GM23248 (cell line): ENCODE measurements at regions not wholly inside any gene's neighbourhood (a gene's known extent, or its start where the extent isn't known, plus 50 kb on each side); places are given as distances from the start of the nearest gene placed in this dataset.

Source experiments
- DNase-seq: peaks from one replicate; pipeline ENCODE4 v3.0.0-alpha.2; 2015
- H2AFZ ChIP-seq: fragments of 200-600 bp; sonication (generic); 2 replicates; pipeline ENCODE4 v1.6.1; 2016; ENCODE audit warnings: antibody characterized with exemption
- H3F3A ChIP-seq: fragments of 200-600 bp; sonication (generic); 2 replicates; pipeline ENCODE4 v1.6.1; 2016; ENCODE audit warnings: mild to moderate bottlenecking, antibody characterized with exemption, mixed run types; ENCODE audit not compliant: insufficient read depth
- H3K27ac ChIP-seq: fragments of 200-600 bp; sonication (generic); 2 replicates; pipeline ENCODE4 v1.5.1; 2016; ENCODE audit warnings: mild to moderate bottlenecking
- H3K27me3 ChIP-seq: fragments of 200-600 bp; sonication (generic); replicated peaks from 2 replicates; pipeline ENCODE4 v1.6.1; 2016; ENCODE audit warnings: mild to moderate bottlenecking; ENCODE audit not compliant: insufficient read depth
- H3K36me3 ChIP-seq: fragments of 200-600 bp; sonication (generic); 2 replicates; pipeline ENCODE4 v1.6.1; 2016; ENCODE audit warnings: low read depth, mild to moderate bottlenecking
- H3K4me1 ChIP-seq: fragments of 200-600 bp; sonication (generic); 2 replicates; pipeline ENCODE4 v1.6.1; 2016; ENCODE audit warnings: mild to moderate bottlenecking; ENCODE audit not compliant: insufficient read depth
- H3K4me2 ChIP-seq: fragments of 200-600 bp; sonication (generic); one replicate; pipeline ENCODE4 v1.6.1; 2016; ENCODE audit warnings: mild to moderate bottlenecking; ENCODE audit not compliant: unreplicated experiment
- H3K4me3 ChIP-seq: fragments of 200-600 bp; sonication (generic); 2 replicates; pipeline ENCODE4 v1.5.1; 2016; ENCODE audit warnings: mild to moderate bottlenecking
- H3K79me2 ChIP-seq: fragments of 200-600 bp; sonication (generic); 2 replicates; pipeline ENCODE4 v1.6.1; 2016; ENCODE audit warnings: mild to moderate bottlenecking; ENCODE audit not compliant: insufficient read depth
- H3K9ac ChIP-seq: fragments of 200-600 bp; sonication (generic); 2 replicates; pipeline ENCODE4 v1.6.1; 2016; ENCODE audit warnings: mild to moderate bottlenecking
- H3K9me2 ChIP-seq: fragments of 200-600 bp; sonication (generic); 2 replicates; pipeline ENCODE4 v1.6.1; 2016; ENCODE audit warnings: mixed run types, mild to moderate bottlenecking, moderate library complexity; ENCODE audit not compliant: insufficient read depth
- H3K9me3 ChIP-seq: fragments of 200-600 bp; sonication (generic); one replicate; pipeline ENCODE4 v1.6.1; 2017; ENCODE audit warnings: low read depth
- H4K20me1 ChIP-seq: fragments of 200-600 bp; sonication (generic); 2 replicates; pipeline ENCODE4 v1.6.0; 2016; ENCODE audit not compliant: insufficient read depth
- EZH2 ChIP-seq: fragments of 200-600 bp; sonication (generic); IDR thresholded peaks from 2 replicates; pipeline ENCODE4 v1.6.1; 2018; ENCODE audit warnings: antibody characterized with exemption, mild to moderate bottlenecking; ENCODE audit not compliant: insufficient read depth, poor library complexity, severe bottlenecking
- EZH2phosphoT487 ChIP-seq: fragments of 200-600 bp; sonication (generic); IDR thresholded peaks from 2 replicates; pipeline ENCODE4 v1.6.1; 2018; ENCODE audit warnings: antibody characterized with exemption, moderate library complexity, mild to moderate bottlenecking, low read depth; ENCODE audit not compliant: insufficient read depth
- WGBS, 2 experiments: methylation state at CpG; one replicate each; pipeline ENCODE4 v1.1.6; 2015 to 2017; ENCODE audit warnings: low lambda C conversion rate in 2 of 2, low coverage in 1 of 2; ENCODE audit errors: missing lambda C conversion rate in 2 of 2; 5-methylcytosine and 5-hydroxymethylcytosine counted together
- in situ Hi-C: fragments of 300-500 bp; cut with MboI; formaldehyde crosslinking; loops from 2 replicates; pipeline ENCODE4 v1.15.0; 2020

DNA sequence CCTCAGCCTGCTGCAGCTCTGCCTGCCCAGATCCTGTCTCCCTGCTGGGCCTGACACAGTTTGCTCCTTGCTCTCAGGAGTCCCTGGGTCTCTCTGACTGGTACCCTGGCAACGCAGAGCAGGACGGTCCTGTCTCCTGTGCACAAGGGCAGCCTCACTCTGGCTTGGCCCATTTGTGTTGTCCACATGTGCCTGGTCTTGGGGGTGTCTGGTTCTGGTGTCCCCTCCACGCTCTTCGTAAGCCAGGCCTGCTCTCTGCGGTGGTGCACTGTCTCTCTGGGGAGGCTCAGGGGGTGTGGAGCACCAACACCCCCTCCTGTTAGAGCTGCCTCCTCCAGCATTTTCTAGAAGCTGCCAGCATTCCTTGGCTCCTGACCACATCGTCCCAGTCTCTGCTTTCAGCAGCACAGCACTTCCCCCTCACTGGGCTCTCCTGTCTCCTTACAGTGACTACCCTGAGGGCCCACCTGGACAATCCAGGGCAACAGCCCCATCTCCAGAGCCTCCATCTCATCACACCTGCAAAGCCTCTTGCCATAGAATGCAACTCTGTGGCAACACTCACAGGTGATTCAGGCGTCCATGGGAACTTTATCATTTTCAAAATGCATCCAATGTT is 235.6 kb upstream of the HS6ST1 start:
- TF ChIP-seq EZH2 = no peak
- TF ChIP-seq EZH2phosphoT487 = no peak
- Histone ChIP-seq H3K4me1 (peaks cover 12% of the 10 kb centered on the region), H2AFZ (no peak overlapping the region), H3K27me3 (no peaks in the 10 kb centered on the region), H4K20me1 (no peaks in the 10 kb centered on the region), H3K36me3 (no peaks in the 10 kb centered on the region), H3F3A (peaks cover 17% of the 10 kb centered on the region), H3K9me3 (no peaks in the 10 kb centered on the region), H3K9me2 (no peaks in the 10 kb centered on the region), H3K79me2 (no peaks in the 10 kb centered on the region), H3K4me2 (no peak overlapping the region), H3K9ac (no peak overlapping the region), H3K4me3 (no peak overlapping the region), H3K27ac (no peak overlapping the region)
- 88 to 91% methylated on average over 7 of the region's 7 CpGs for WGBS, 2 experiments
- in situ Hi-C loops = no loop called here
- no peak for DNase-seq

DNA sequence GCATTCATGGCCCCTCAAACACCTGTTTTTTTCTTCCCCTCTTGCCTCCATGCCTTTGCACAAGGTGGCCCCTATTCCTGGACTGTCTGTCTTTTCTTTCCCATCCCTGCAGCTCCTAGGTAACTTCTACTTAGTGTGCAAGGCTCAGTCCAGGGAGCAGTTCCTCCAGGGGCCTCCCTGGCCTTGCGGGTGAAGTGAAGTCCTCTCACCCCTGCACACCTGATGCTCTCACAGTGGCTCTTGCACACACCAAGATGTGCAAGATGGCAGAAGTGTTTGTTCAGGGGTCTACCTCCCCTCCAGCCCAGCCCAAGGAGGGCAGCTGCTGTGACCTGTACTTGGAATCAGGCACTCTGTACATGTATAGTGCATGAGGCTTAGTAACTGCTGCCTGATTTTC is 236.8 kb upstream of the HS6ST1 start:
- peaks cover 17% of the 10 kb centered on the region for H3F3A ChIP-seq
- H3K9me2 ChIP-seq = no peaks in the 10 kb centered on the region
- WGBS, 2 experiments = 94 to 100% methylated on average over 1 of the region's 1 CpG
- H3K4me1 ChIP-seq = peaks cover 12% of the 10 kb centered on the region
- H3K4me3 ChIP-seq = no peak overlapping the region
- H3K27me3 ChIP-seq = no peaks in the 10 kb centered on the region
- H3K36me3 ChIP-seq = no peaks in the 10 kb centered on the region
- no peak overlapping the region for H3K4me2 ChIP-seq
- no peak overlapping the region for H3K9ac ChIP-seq
- no peak overlapping the region for H3K27ac ChIP-seq
- no peaks in the 10 kb centered on the region for H4K20me1 ChIP-seq
- no peaks in the 10 kb centered on the region for H3K79me2 ChIP-seq
- DNase-seq = no peak
- H3K9me3 ChIP-seq = no peaks in the 10 kb centered on the region
- in situ Hi-C loops = no loop called here
- H2AFZ ChIP-seq = no peak overlapping the region
- TF ChIP-seq EZH2phosphoT487 = no peak
- TF ChIP-seq EZH2 = no peak

DNA sequence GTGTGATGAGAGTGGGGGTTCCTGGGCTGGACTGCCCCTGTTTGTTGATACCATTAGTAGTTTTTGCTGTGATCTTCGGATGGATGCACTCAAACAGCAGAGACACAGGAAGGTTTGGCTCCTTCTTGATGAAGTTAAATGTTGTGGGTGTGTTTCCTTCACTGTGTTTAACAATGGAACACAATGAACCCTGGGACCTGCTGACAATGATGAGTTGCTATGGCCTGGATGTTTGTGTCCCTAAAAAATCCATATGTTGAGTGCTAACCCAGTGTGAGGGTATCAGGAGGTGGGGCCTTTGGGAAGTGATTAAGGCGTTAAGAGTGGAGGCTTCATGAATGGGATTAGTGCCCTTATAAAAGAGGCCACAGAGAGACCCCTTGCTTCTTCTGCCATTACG is 237.4 kb upstream of the HS6ST1 start:
- H3K27me3 ChIP-seq = no peaks in the 10 kb centered on the region
- no peak for TF ChIP-seq EZH2
- no peak for TF ChIP-seq EZH2phosphoT487
- in situ Hi-C loops = no loop called here

DNA sequence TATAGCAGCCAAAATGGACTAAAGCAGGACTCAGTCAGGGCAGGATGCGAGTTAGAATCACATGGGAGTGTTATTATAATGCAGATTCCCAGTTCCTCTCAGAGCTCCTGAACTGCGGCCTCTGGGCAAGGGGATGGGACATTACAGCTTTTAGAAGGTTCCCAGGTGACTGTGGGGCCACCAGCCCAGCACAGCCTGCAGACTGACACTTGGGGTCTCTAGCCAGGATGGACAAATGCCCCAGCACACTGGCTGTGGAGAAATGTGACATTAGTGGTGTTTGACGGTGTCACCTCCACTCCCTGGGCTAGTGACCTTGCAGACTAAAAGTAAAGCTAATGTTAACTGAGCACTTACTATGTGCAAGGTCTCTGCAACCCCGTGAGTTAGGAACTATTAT is 238.0 kb upstream of the HS6ST1 start:
- no peaks in the 10 kb centered on the region for H3K9me3 ChIP-seq
- in situ Hi-C loops = no loop called here
- TF ChIP-seq EZH2phosphoT487 (no peak), EZH2 (no peak)
- H3F3A ChIP-seq = peaks cover 17% of the 10 kb centered on the region
- no peaks in the 10 kb centered on the region for H4K20me1 ChIP-seq
- H3K9ac ChIP-seq = no peak overlapping the region
- no peak overlapping the region for H2AFZ ChIP-seq
- peaks cover 12% of the 10 kb centered on the region for H3K4me1 ChIP-seq
- H3K27ac ChIP-seq = no peak overlapping the region
- no peaks in the 10 kb centered on the region for H3K27me3 ChIP-seq
- no peaks in the 10 kb centered on the region for H3K36me3 ChIP-seq
- DNase-seq = no peak
- H3K9me2 ChIP-seq = no peaks in the 10 kb centered on the region
- no peak overlapping the region for H3K4me3 ChIP-seq
- no peaks in the 10 kb centered on the region for H3K79me2 ChIP-seq
- H3K4me2 ChIP-seq = no peak overlapping the region
- 97 to 100% methylated on average over 4 of the region's 4 CpGs for WGBS, 2 experiments

More for the DNA sequence above, 237.4 kb upstream of the HS6ST1 start:
- no peak for DNase-seq
- 92 to 100% methylated on average over 3 of the region's 3 CpGs for WGBS, 2 experiments
- no peak overlapping the region for H3K9ac ChIP-seq
- H3K4me2 ChIP-seq = no peak overlapping the region
- no peak overlapping the region for H3K4me3 ChIP-seq
- H3K9me2 ChIP-seq = no peaks in the 10 kb centered on the region
- no peaks in the 10 kb centered on the region for H4K20me1 ChIP-seq
- H3F3A ChIP-seq = peaks cover 17% of the 10 kb centered on the region
- H3K36me3 ChIP-seq = no peaks in the 10 kb centered on the region
- peaks cover 12% of the 10 kb centered on the region for H3K4me1 ChIP-seq
- H3K27ac ChIP-seq = no peak overlapping the region
- no peaks in the 10 kb centered on the region for H3K79me2 ChIP-seq
- no peaks in the 10 kb centered on the region for H3K9me3 ChIP-seq
- no peak overlapping the region for H2AFZ ChIP-seq

DNA sequence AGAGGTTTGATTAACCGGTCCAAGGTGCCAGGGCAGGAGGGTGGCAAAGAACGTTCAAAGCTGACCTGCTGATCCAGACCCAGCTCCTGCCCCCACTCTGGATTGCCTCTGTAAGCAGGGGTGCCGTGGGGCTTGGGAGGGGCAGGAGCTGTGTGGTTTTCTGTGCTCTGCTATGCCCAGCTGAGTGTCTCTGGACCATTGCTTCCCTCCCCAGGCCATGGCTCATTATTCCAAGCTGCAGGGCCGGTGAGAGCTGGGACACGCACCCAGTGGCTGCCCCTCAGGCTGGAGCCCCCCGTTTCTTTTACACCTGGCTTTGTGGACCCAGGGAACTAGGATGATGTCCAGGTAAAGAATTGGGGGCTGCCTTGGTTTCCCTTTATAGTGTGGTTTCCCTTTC is 238.4 kb upstream of the HS6ST1 start:
- no peaks in the 10 kb centered on the region for H3K27me3 ChIP-seq

More for the DNA sequence above, 238.4 kb upstream of the HS6ST1 start:
- peaks cover 13% of the 10 kb centered on the region for H3K4me1 ChIP-seq
- H3K79me2 ChIP-seq = no peaks in the 10 kb centered on the region
- TF ChIP-seq EZH2 = no peak
- TF ChIP-seq EZH2phosphoT487 = no peak
- H3K9me3 ChIP-seq = no peaks in the 10 kb centered on the region
- no peaks in the 10 kb centered on the region for H4K20me1 ChIP-seq
- 93 to 96% methylated on average over 6 of the region's 6 CpGs for WGBS, 2 experiments
- no peak for DNase-seq
- no peak overlapping the region for H3K4me3 ChIP-seq
- H3K4me2 ChIP-seq = no peak overlapping the region
- peaks cover 18% of the 10 kb centered on the region for H3F3A ChIP-seq
- no peak overlapping the region for H2AFZ ChIP-seq
- H3K27ac ChIP-seq = no peak overlapping the region
- H3K9me2 ChIP-seq = no peaks in the 10 kb centered on the region
- H3K9ac ChIP-seq = no peak overlapping the region
- in situ Hi-C loops = no loop called here
- no peaks in the 10 kb centered on the region for H3K36me3 ChIP-seq
